SK-N-MC (cell line): ENCODE measurements at regions not wholly inside any gene's neighbourhood (a gene's known extent, or its start where the extent isn't known, plus 50 kb on each side); places are given as distances from the start of the nearest gene placed in this dataset.

Source experiments
- EZH2 ChIP-seq: fragments of 200-600 bp; sonication (generic); IDR thresholded peaks from one replicate; pipeline ENCODE4 v1.6.1; 2017; ENCODE audit warnings: antibody characterized with exemption
- FOXP2 ChIP-seq: optimal IDR thresholded peaks from 2 replicates; pipeline ENCODE3; 2011; ENCODE audit warnings: mild to moderate bottlenecking, moderate library complexity; ENCODE audit not compliant: insufficient read depth; ENCODE audit errors: extremely low read length, control extremely low read depth
- POLR2AphosphoS5 ChIP-seq: IDR thresholded peaks from 2 replicates; pipeline ENCODE4 v1.6.1; 2012; ENCODE audit warnings: mild to moderate bottlenecking, low read depth, low read length, borderline replicate concordance

GRCh38 chr4:14138106-14138505, 510.6 kb upstream of the BOD1L1 start:
- TF ChIP-seq POLR2AphosphoS5 (no peak), EZH2 (no peak), FOXP2 (no peak)
